GM23338 (cell line): ENCODE measurements at regions not wholly inside any gene's neighbourhood (a gene's known extent, or its start where the extent isn't known, plus 50 kb on each side); places are given as distances from the start of the nearest gene placed in this dataset.
"Not testable (repeated sequence)": the region's sequence is repeated elsewhere in the genome, so short reads cannot be mapped to it uniquely, and the experiment has no call there.

Source experiments
- ATAC-seq: fragments of 200-7000 bp; cut with Tn5 transposase; 3 replicates; pipeline ENCODE4 v1.9.1; 2020
- DNase-seq: peaks from one replicate; pipeline ENCODE4 v3.0.0-alpha.2; 2015; ENCODE audit warnings: low spot score
- H2AFZ ChIP-seq: fragments of 200-600 bp; sonication (generic); 2 replicates; pipeline ENCODE4 v1.8.0; 2016; ENCODE audit warnings: antibody characterized with exemption, mild to moderate bottlenecking, moderate library complexity
- H3F3A ChIP-seq: fragments of 200-600 bp; sonication (generic); replicated peaks from 2 replicates; pipeline ENCODE4 v1.8.0; 2017; ENCODE audit warnings: antibody characterized with exemption, mixed run types, low read depth
- H3K27ac ChIP-seq: fragments of 200-600 bp; sonication (generic); 2 replicates; pipeline ENCODE4 v1.6.1; 2016; ENCODE audit warnings: low read depth
- H3K27me3 ChIP-seq: fragments of 200-600 bp; sonication (generic); 2 replicates; pipeline ENCODE4 v1.8.0; 2016; ENCODE audit warnings: mild to moderate bottlenecking, mixed run types, moderate library complexity; ENCODE audit not compliant: insufficient read depth
- H3K36me3 ChIP-seq: fragments of 200-600 bp; sonication (generic); 2 replicates; pipeline ENCODE4 v1.8.0; 2016; ENCODE audit warnings: mild to moderate bottlenecking; ENCODE audit not compliant: insufficient read depth
- H3K4me1 ChIP-seq: fragments of 200-600 bp; sonication (generic); 2 replicates; pipeline ENCODE4 v1.8.0; 2016; ENCODE audit warnings: mild to moderate bottlenecking, moderate library complexity; ENCODE audit not compliant: insufficient read depth
- H3K4me2 ChIP-seq: fragments of 200-600 bp; sonication (generic); 2 replicates; pipeline ENCODE4 v1.7.1; 2017; ENCODE audit warnings: mixed run types
- H3K4me3 ChIP-seq: fragments of 200-600 bp; sonication (generic); 2 replicates; pipeline ENCODE4 v1.6.1; 2016; ENCODE audit warnings: mixed run types
- H3K79me2 ChIP-seq: fragments of 200-600 bp; sonication (generic); replicated peaks from 2 replicates; pipeline ENCODE4 v1.8.0; 2017; ENCODE audit warnings: mild to moderate bottlenecking; ENCODE audit not compliant: insufficient read depth
- H3K9me2 ChIP-seq: fragments of 200-600 bp; sonication (generic); 2 replicates; pipeline ENCODE4 v1.8.0; 2017; ENCODE audit not compliant: insufficient read depth
- H4K20me1 ChIP-seq: fragments of 200-600 bp; sonication (generic); replicated peaks from 2 replicates; pipeline ENCODE4 v1.8.0; 2017; ENCODE audit warnings: mild to moderate bottlenecking; ENCODE audit not compliant: insufficient read depth
- H3K27ac Mint-ChIP-seq: 2 replicates; pipeline ENCODE4 v1.8.0; 2020; ENCODE audit warnings: inconsistent platforms, mild to moderate bottlenecking, moderate library complexity, mixed read lengths
- H3K27me3 Mint-ChIP-seq: 3 replicates; pipeline ENCODE4 v1.8.0; 2022; ENCODE audit warnings: low read depth, mild to moderate bottlenecking, moderate library complexity, mixed read lengths, inconsistent platforms; ENCODE audit not compliant: insufficient read depth, poor library complexity
- H3K36me3 Mint-ChIP-seq: 3 replicates; pipeline ENCODE4 v1.8.0; 2021; ENCODE audit warnings: low read depth, mild to moderate bottlenecking, inconsistent platforms, moderate library complexity, mixed read lengths
- H3K4me1 Mint-ChIP-seq: 3 replicates; pipeline ENCODE4 v1.8.0; 2020; ENCODE audit warnings: mild to moderate bottlenecking, inconsistent platforms, mixed read lengths
- H3K4me3 Mint-ChIP-seq: 3 replicates; pipeline ENCODE4 v1.8.0; 2021; ENCODE audit warnings: moderate library complexity, mild to moderate bottlenecking, inconsistent platforms, mixed read lengths
- H3K9me3 Mint-ChIP-seq: 3 replicates; pipeline ENCODE4 v1.8.0; 2020; ENCODE audit warnings: moderate library complexity, mild to moderate bottlenecking, inconsistent platforms, mixed read lengths
- CREB1 ChIP-seq: fragments of 250-450 bp; sonication (Bioruptor Pico); IDR thresholded peaks from 2 replicates; pipeline ENCODE4 v1.5.0; 2020; ENCODE audit warnings: low read depth, mild to moderate bottlenecking, moderate library complexity
- EZH2 ChIP-seq: fragments of 200-600 bp; sonication (generic); IDR thresholded peaks from one replicate; pipeline ENCODE4 v1.8.0; 2017; ENCODE audit warnings: antibody characterized with exemption, mild to moderate bottlenecking, low read depth; ENCODE audit not compliant: unreplicated experiment
- EZH2phosphoT487 ChIP-seq: fragments of 200-600 bp; sonication (generic); IDR thresholded peaks from one replicate; pipeline ENCODE4 v1.8.1; 2018; ENCODE audit warnings: antibody characterized with exemption; ENCODE audit not compliant: unreplicated experiment
- POLR2AphosphoS5 ChIP-seq: IDR thresholded peaks from 2 replicates; pipeline ENCODE4 v1.6.1; 2016; ENCODE audit warnings: antibody characterized with exemption, low read depth
- REST ChIP-seq: IDR thresholded peaks from one replicate; pipeline ENCODE4 v1.6.1; 2018; ENCODE audit warnings: antibody characterized with exemption; ENCODE audit not compliant: unreplicated experiment
- STAT1 ChIP-seq: IDR thresholded peaks from one replicate; pipeline ENCODE4 v1.6.1; 2016; ENCODE audit warnings: antibody characterized with exemption; ENCODE audit not compliant: unreplicated experiment
- ZNF114 ChIP-seq: fragments of 250-450 bp; sonication (Bioruptor Pico); IDR thresholded peaks from 2 replicates; pipeline ENCODE4 v1.5.0; 2020; ENCODE audit warnings: mild to moderate bottlenecking, moderate library complexity
- ZNF331 ChIP-seq: fragments of 250-450 bp; sonication (Bioruptor Pico); IDR thresholded peaks from 2 replicates; pipeline ENCODE4 v1.5.0; 2020; ENCODE audit warnings: low read depth, mild to moderate bottlenecking, moderate library complexity
- ZNF462 ChIP-seq: fragments of 250-450 bp; sonication (Bioruptor Pico); IDR thresholded peaks from 2 replicates; pipeline ENCODE4 v1.5.0; 2020; ENCODE audit warnings: mild to moderate bottlenecking, moderate library complexity

GRCh38 chr12:13526185-13526921, 329.8 kb downstream of the EMP1 start:
- not testable (repeated sequence) for H3K4me3 Mint-ChIP-seq, H3K9me3 Mint-ChIP-seq, H3K27ac Mint-ChIP-seq, H3K36me3 ChIP-seq, H2AFZ ChIP-seq, H3K4me3 ChIP-seq, H3K4me1 Mint-ChIP-seq, H3K27me3 ChIP-seq, H4K20me1 ChIP-seq, ATAC-seq, H3K36me3 Mint-ChIP-seq, H3K79me2 ChIP-seq, H3K4me2 ChIP-seq, H3K27me3 Mint-ChIP-seq
- DNase-seq = peak; percentile 65
- Histone ChIP-seq H3F3A (peaks cover 18% of the 10 kb centered on the region), H3K9me2 (peaks cover 24% of the 10 kb centered on the region), H3K27ac (peak overlapping the region; percentile 100), H3K4me1 (peaks cover 10% of the 10 kb centered on the region)

DNA sequence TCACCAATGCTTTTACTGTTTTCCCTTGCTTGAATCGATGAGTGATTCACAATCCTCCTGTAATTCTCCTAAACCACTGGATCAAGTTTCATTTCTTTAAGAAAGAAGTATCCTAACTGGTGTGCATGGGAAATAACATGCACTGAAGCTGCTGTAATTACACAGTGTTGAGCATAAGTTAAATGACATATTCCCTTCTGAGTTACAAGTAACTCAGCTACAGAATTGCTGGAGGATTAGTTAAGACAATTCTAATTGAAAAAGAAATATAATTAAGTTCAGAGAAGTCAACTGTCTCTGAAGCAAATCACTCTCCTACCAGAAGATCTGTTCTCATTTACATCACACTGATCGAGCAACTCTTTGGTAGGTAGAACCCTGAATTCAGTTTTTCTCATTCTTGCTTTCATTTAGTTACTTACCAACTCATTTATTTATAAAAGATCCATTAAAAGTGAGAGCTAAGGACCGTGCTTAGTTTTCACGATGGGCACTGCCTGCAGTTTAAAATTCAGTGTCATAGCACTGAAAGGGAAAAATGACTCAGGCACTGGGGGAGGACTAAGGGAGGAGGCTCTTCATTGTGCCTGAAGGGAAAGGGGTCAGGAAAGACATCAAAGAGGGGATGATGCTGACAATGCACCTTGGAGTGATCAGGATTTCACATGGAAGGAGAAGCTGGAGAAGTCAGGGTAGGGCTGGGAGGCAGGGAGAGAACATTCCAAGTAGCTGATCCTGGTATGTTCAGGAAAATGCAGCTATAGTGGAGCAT, 327.2 kb downstream of the EMP1 start:
- H3K27ac ChIP-seq = no peak overlapping the region
- H3K4me1 Mint-ChIP-seq = no peaks in the 10 kb centered on the region
- no peaks in the 10 kb centered on the region; the same call in 2 of the 3 replicates for H3K36me3 Mint-ChIP-seq
- DNase-seq (no peak), ATAC-seq (no peak)
- peaks cover 6% of the 10 kb centered on the region for H3K36me3 ChIP-seq
- no peak overlapping the region for H3K4me3 Mint-ChIP-seq
- peak overlapping the region; percentile 19; the same call in 1 of the 2 replicates for H3K4me2 ChIP-seq
- H3K9me2 ChIP-seq = peaks cover 23% of the 10 kb centered on the region
- peaks cover 18% of the 10 kb centered on the region for H3F3A ChIP-seq
- H3K27me3 ChIP-seq = no peaks in the 10 kb centered on the region
- no peaks in the 10 kb centered on the region for H3K79me2 ChIP-seq
- peaks cover 10% of the 10 kb centered on the region for H3K4me1 ChIP-seq
- H4K20me1 ChIP-seq = no peaks in the 10 kb centered on the region
- peaks cover 5% of the 10 kb centered on the region; the same call in 2 of the 3 replicates for H3K9me3 Mint-ChIP-seq
- no peaks in the 10 kb centered on the region for H3K27me3 Mint-ChIP-seq
- no peak overlapping the region for H2AFZ ChIP-seq
- H3K4me3 ChIP-seq = no peak overlapping the region
- no peak overlapping the region for H3K27ac Mint-ChIP-seq
- TF ChIP-seq STAT1 = no peak
- no peak for TF ChIP-seq ZNF331 (CRISPR knock-in tag)
- no peak for TF ChIP-seq ZNF462 (CRISPR knock-in tag)
- TF ChIP-seq EZH2phosphoT487 = no peak
- TF ChIP-seq CREB1 (CRISPR knock-in tag) = no peak
- TF ChIP-seq REST = no peak
- TF ChIP-seq EZH2 = no peak
- TF ChIP-seq POLR2AphosphoS5 = no peak
- no peak for TF ChIP-seq ZNF114 (CRISPR knock-in tag)
